ENCODE measurements at regions not wholly inside any gene's neighbourhood (a gene's known extent, or its start where the extent isn't known, plus 50 kb on each side); places are given as distances from the start of the nearest gene placed in this dataset.

- no peak for FAIRE-seq
- Histone ChIP-seq H4K20me1 (ENCODE audit: insufficient read depth, low read length) (no peaks in the 10 kb centered on the region), H3K4me1 (ENCODE audit: insufficient read depth, low read length) (no peaks in the 10 kb centered on the region), H3K79me2 (ENCODE audit: insufficient read depth, low read length) (no peaks in the 10 kb centered on the region), H3K9ac (ENCODE audit: low read length) (no peak overlapping the region), H2AFZ (ENCODE audit: low read depth, low read length) (no peak overlapping the region), H3K9me3 (ENCODE audit: insufficient read depth, low read depth, low read length) (no peaks in the 10 kb centered on the region), H3K27me3 (ENCODE audit: insufficient read depth, low read length) (no peaks in the 10 kb centered on the region), H3K27ac (ENCODE audit: low read depth, low read length) (no peak overlapping the region), H3K36me3 (ENCODE audit: insufficient read depth, low read length) (no peaks in the 10 kb centered on the region), H3K4me2 (ENCODE audit: low read length) (no peak overlapping the region), H3K4me3 (ENCODE audit: insufficient read depth, low read depth, low read length) (no peak overlapping the region)
- Mint-ChIP-seq H3K9me3 (ENCODE audit: unreplicated experiment) (no peaks in the 10 kb centered on the region), H3K4me1 (ENCODE audit: low read depth, unreplicated experiment) (no peaks in the 10 kb centered on the region), H3K36me3 (ENCODE audit: low read depth, unreplicated experiment) (no peaks in the 10 kb centered on the region), H3K4me3 (ENCODE audit: unreplicated experiment) (no peak overlapping the region), H3K27me3 (ENCODE audit: low read depth, unreplicated experiment) (no peaks in the 10 kb centered on the region), H3K27ac (ENCODE audit: unreplicated experiment) (no peak overlapping the region)
- TF ChIP-seq, protein P1, sequence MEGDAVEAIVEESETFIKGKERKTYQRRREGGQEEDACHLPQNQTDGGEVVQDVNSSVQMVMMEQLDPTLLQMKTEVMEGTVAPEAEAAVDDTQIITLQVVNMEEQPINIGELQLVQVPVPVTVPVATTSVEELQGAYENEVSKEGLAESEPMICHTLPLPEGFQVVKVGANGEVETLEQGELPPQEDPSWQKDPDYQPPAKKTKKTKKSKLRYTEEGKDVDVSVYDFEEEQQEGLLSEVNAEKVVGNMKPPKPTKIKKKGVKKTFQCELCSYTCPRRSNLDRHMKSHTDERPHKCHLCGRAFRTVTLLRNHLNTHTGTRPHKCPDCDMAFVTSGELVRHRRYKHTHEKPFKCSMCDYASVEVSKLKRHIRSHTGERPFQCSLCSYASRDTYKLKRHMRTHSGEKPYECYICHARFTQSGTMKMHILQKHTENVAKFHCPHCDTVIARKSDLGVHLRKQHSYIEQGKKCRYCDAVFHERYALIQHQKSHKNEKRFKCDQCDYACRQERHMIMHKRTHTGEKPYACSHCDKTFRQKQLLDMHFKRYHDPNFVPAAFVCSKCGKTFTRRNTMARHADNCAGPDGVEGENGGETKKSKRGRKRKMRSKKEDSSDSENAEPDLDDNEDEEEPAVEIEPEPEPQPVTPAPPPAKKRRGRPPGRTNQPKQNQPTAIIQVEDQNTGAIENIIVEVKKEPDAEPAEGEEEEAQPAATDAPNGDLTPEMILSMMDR (IDR thresholded peaks at IDR 0.05; ENCODE audit: insufficient read depth, low read depth, low read length): no peak
- DNase-seq (ENCODE audit: low read depth): no peak
These were observed 86.0 kb downstream of the CASP12 start for GRCh38 chr11:104812103-104812788.

DNA sequence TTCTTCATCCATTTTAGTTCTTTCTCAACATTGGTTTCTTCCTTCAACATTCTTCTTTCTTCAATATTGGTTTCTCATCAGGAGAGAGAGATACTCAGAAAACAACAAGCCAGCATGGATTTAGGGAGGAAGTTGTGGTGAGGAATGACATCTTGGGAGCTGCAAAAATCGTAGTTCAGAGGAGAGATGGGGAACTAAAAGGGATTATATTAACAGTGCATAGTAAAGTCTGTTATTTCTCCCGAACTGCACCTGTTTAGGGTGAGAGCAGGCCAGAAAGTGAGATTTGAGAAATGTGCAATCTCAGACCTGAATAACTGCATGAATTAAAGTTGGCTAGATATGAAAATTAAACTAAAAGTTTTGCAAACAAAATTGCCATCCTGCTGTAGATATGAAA lies 94.5 kb downstream of the CASP12 start:
- Mint-ChIP-seq H3K9me3 (ENCODE audit: unreplicated experiment) (no peaks in the 10 kb centered on the region), H3K4me3 (ENCODE audit: unreplicated experiment) (no peak overlapping the region), H3K27me3 (ENCODE audit: low read depth, unreplicated experiment) (no peaks in the 10 kb centered on the region), H3K4me1 (ENCODE audit: low read depth, unreplicated experiment) (no peaks in the 10 kb centered on the region), H3K36me3 (ENCODE audit: low read depth, unreplicated experiment) (no peaks in the 10 kb centered on the region), H3K27ac (ENCODE audit: unreplicated experiment) (no peak overlapping the region)
- H3K4me3 ChIP-seq (ENCODE audit: insufficient read depth, low read depth, low read length): no peak overlapping the region
- H3K4me1 ChIP-seq (ENCODE audit: insufficient read depth, low read length): no peaks in the 10 kb centered on the region
- H3K27me3 ChIP-seq (ENCODE audit: insufficient read depth, low read length): no peaks in the 10 kb centered on the region
- no peak overlapping the region for H3K27ac ChIP-seq (ENCODE audit: low read depth, low read length)
- H4K20me1 ChIP-seq (ENCODE audit: insufficient read depth, low read length): no peaks in the 10 kb centered on the region
- no peaks in the 10 kb centered on the region for H3K9me3 ChIP-seq (ENCODE audit: insufficient read depth, low read depth, low read length)
- no peaks in the 10 kb centered on the region for H3K36me3 ChIP-seq (ENCODE audit: insufficient read depth, low read length)
- H3K4me2 ChIP-seq (ENCODE audit: low read length): no peak overlapping the region
- FAIRE-seq (no peak), DNase-seq (ENCODE audit: low read depth) (no peak)
- H3K79me2 ChIP-seq (ENCODE audit: insufficient read depth, low read length): no peaks in the 10 kb centered on the region
- TF ChIP-seq, protein P1 (IDR thresholded peaks at IDR 0.05; ENCODE audit: insufficient read depth, low read depth, low read length): no peak
- TF ChIP-seq EZH2 (IDR thresholded peaks at IDR 0.05; ENCODE audit: insufficient read depth, low read length): no peak
- no peak overlapping the region for H3K9ac ChIP-seq (ENCODE audit: low read length)
- H2AFZ ChIP-seq (ENCODE audit: low read depth, low read length): no peak overlapping the region

- Histone ChIP-seq H3K4me3 (ENCODE audit: insufficient read depth, low read depth, low read length) (no peak overlapping the region), H3K79me2 (ENCODE audit: insufficient read depth, low read length) (no peaks in the 10 kb centered on the region), H3K4me2 (ENCODE audit: low read length) (no peak overlapping the region), H3K9ac (ENCODE audit: low read length) (no peak overlapping the region), H3K4me1 (ENCODE audit: insufficient read depth, low read length) (no peaks in the 10 kb centered on the region), H3K27me3 (ENCODE audit: insufficient read depth, low read length) (no peaks in the 10 kb centered on the region), H3K36me3 (ENCODE audit: insufficient read depth, low read length) (no peaks in the 10 kb centered on the region), H2AFZ (ENCODE audit: low read depth, low read length) (no peak overlapping the region), H4K20me1 (ENCODE audit: insufficient read depth, low read length) (no peaks in the 10 kb centered on the region), H3K27ac (ENCODE audit: low read depth, low read length) (no peak overlapping the region), H3K9me3 (ENCODE audit: insufficient read depth, low read depth, low read length) (no peaks in the 10 kb centered on the region)
- H3K9me3 Mint-ChIP-seq (ENCODE audit: unreplicated experiment): no peaks in the 10 kb centered on the region
- no peak for TF ChIP-seq EZH2 (IDR thresholded peaks at IDR 0.05; ENCODE audit: insufficient read depth, low read length)
- TF ChIP-seq, protein P1 (IDR thresholded peaks at IDR 0.05; ENCODE audit: insufficient read depth, low read depth, low read length): no peak
- DNase-seq (ENCODE audit: low read depth) (no peak), FAIRE-seq (no peak)
- H3K27ac Mint-ChIP-seq (ENCODE audit: unreplicated experiment): no peak overlapping the region
- no peaks in the 10 kb centered on the region for H3K27me3 Mint-ChIP-seq (ENCODE audit: low read depth, unreplicated experiment)
- H3K4me3 Mint-ChIP-seq (ENCODE audit: unreplicated experiment): no peak overlapping the region
- H3K36me3 Mint-ChIP-seq (ENCODE audit: low read depth, unreplicated experiment): no peaks in the 10 kb centered on the region
- peaks cover 3% of the 10 kb centered on the region for H3K4me1 Mint-ChIP-seq (ENCODE audit: low read depth, unreplicated experiment)
These were observed 99.0 kb downstream of the CASP12 start for GRCh38 chr11:104799251-104799650.
